RWPE2 (cell line): ENCODE measurements at regions not wholly inside any gene's neighbourhood (a gene's known extent, or its start where the extent isn't known, plus 50 kb on each side); places are given as distances from the start of the nearest gene placed in this dataset.
A peak's percentile ranks its signal among the peaks of the same experiment; 100 is the strongest.

Experiments
- ATAC-seq: fragments of 200-7000 bp; cut with Tn5 transposase; 3 replicates; pipeline ENCODE4 v1.9.1; 2021; ENCODE audit warnings: low read depth
- DNase-seq: peaks from one replicate; pipeline ENCODE4 v3.0.0-alpha.2; 2020; ENCODE audit warnings: low spot score
- H3K27ac ChIP-seq: fragments of 450-650 bp; 2 replicates; pipeline ENCODE4 v1.5.1; 2017; ENCODE audit warnings: mild to moderate bottlenecking; ENCODE audit not compliant: poor library complexity, severe bottlenecking
- H3K27me3 ChIP-seq: fragments of 250-450 bp; sonication (Bioruptor Pico); 2 replicates; pipeline ENCODE4 v1.5.1; 2021; ENCODE audit warnings: mild to moderate bottlenecking, moderate library complexity; ENCODE audit not compliant: insufficient read depth, poor library complexity, severe bottlenecking
- H3K36me3 ChIP-seq: fragments of 250-450 bp; sonication (Bioruptor Pico); 2 replicates; pipeline ENCODE4 v1.5.1; 2020; ENCODE audit warnings: low read depth, mild to moderate bottlenecking, moderate library complexity
- H3K4me1 ChIP-seq: fragments of 250-450 bp; sonication (Bioruptor Pico); 2 replicates; pipeline ENCODE4 v1.5.1; 2021; ENCODE audit warnings: mild to moderate bottlenecking, moderate library complexity; ENCODE audit not compliant: insufficient read depth, poor library complexity, severe bottlenecking
- H3K4me3 ChIP-seq: fragments of 250-450 bp; sonication (Bioruptor Pico); 2 replicates; pipeline ENCODE4 v1.5.1; 2021; ENCODE audit warnings: mild to moderate bottlenecking, moderate library complexity; ENCODE audit not compliant: severe bottlenecking
- H3K9me3 ChIP-seq: fragments of 250-450 bp; sonication (Bioruptor Pico); 2 replicates; pipeline ENCODE4 v1.5.1; 2021; ENCODE audit warnings: mild to moderate bottlenecking, moderate library complexity; ENCODE audit not compliant: severe bottlenecking
- TF ChIP-seq, protein P1 (sequence below): fragments of 450-650 bp; IDR thresholded peaks from one replicate; pipeline ENCODE4 v1.5.1; 2017; ENCODE audit warnings: mild to moderate bottlenecking, moderate library complexity; ENCODE audit not compliant: poor library complexity, severe bottlenecking

DNA sequence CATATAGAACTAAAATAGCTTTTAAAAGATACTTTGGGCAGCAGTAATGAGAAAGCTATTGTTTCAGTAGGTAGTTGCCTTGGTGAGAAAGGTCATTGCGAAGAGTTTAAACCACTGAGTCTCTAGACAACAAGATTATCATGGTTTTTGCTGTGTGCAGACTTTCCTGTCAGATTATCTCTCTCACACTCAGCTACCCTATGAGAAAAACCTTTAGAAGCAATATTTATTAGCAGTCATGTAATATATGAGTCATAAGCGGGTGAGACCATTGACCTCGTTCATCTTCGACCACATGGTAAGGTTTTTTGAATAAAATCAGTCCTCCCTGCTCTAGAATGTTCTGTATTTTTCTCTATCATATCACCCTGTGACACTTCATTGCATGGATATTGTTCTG lies 59.9 kb downstream of the GPR65 start:
- no peaks in the 10 kb centered on the region for H3K36me3 ChIP-seq

GRCh38 chr14:88069677-88070076 lies 64.7 kb downstream of the GPR65 start:
- TF ChIP-seq, protein P1, sequence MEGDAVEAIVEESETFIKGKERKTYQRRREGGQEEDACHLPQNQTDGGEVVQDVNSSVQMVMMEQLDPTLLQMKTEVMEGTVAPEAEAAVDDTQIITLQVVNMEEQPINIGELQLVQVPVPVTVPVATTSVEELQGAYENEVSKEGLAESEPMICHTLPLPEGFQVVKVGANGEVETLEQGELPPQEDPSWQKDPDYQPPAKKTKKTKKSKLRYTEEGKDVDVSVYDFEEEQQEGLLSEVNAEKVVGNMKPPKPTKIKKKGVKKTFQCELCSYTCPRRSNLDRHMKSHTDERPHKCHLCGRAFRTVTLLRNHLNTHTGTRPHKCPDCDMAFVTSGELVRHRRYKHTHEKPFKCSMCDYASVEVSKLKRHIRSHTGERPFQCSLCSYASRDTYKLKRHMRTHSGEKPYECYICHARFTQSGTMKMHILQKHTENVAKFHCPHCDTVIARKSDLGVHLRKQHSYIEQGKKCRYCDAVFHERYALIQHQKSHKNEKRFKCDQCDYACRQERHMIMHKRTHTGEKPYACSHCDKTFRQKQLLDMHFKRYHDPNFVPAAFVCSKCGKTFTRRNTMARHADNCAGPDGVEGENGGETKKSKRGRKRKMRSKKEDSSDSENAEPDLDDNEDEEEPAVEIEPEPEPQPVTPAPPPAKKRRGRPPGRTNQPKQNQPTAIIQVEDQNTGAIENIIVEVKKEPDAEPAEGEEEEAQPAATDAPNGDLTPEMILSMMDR, result no peak
- no peaks in the 10 kb centered on the region for H3K27me3 ChIP-seq
- H3K36me3 ChIP-seq, result no peaks in the 10 kb centered on the region
- ATAC-seq (no peak), DNase-seq (no peak)
- H3K9me3 ChIP-seq, result no peaks in the 10 kb centered on the region
- no peak overlapping the region for H3K4me3 ChIP-seq
- no peak overlapping the region for H3K27ac ChIP-seq
- H3K4me1 ChIP-seq, result no peaks in the 10 kb centered on the region

More for the DNA sequence above, 59.9 kb downstream of the GPR65 start:
- DNase-seq (no peak), ATAC-seq (no peak)
- Histone ChIP-seq H3K4me1 (no peaks in the 10 kb centered on the region), H3K4me3 (no peak overlapping the region), H3K27ac (no peak overlapping the region), H3K9me3 (no peaks in the 10 kb centered on the region), H3K27me3 (no peaks in the 10 kb centered on the region)
- TF ChIP-seq, protein P1, result no peak

DNA sequence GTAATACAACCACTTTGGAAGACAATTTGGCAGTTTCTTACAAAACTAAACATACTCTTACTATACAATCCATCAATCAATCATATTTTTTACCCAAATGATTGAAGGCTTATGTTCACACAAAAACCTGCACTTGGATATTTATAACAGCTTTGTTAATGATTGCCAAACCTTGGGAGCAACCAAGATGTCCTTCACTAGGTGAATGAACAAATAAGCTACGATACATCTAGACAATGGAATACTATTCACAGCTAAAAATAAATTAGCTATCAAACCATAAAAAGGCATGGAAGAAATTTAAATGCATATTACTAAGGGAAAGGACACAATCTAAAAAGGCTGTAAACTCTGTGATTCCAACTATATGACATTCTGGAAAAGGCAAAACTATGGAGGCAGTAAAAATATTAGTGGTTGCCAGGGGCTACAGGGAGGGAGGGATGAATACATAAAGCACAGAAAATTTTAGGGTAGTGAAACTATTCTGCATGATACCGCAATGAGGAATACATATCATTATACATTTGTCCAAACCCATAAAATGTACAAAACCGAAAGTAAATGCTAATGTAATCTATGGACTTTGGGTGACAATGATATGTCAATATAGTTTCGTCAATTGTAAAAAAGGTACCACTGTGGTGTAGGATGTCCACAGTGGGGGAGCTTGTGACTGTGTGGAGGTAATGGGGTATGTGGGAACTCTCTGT lies 70.5 kb downstream of the GPR65 start:
- Histone ChIP-seq H3K27me3 (no peaks in the 10 kb centered on the region), H3K9me3 (no peaks in the 10 kb centered on the region), H3K36me3 (no peaks in the 10 kb centered on the region), H3K4me3 (no peak overlapping the region), H3K4me1 (no peaks in the 10 kb centered on the region), H3K27ac (no peak overlapping the region)
- ATAC-seq (no peak), DNase-seq (no peak)
- TF ChIP-seq, protein P1, result no peak

DNA sequence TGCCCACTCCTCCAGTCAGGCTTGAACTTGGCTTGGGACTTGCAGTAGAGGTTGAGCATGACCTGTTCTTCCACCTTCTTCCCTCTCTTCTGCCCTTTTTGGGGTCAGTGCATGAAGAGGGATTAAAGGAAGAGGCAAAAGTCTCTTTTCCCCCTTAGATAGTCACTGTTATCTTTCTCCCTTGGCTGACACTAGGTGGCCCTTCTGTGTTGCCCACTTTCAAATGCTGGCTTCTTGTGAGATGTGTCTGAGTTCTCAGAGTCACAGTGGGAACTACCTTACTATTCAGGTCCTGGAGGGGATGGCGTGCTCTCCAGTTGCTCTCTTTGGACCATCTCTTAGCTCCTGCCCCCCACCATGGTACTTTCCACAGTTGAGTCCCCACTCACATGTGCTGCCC lies 73.6 kb downstream of the GPR65 start:
- no peak for DNase-seq
- H3K36me3 ChIP-seq, result no peaks in the 10 kb centered on the region
- H3K4me1 ChIP-seq, result no peaks in the 10 kb centered on the region
- H3K27ac ChIP-seq, result no peak overlapping the region
- no peak overlapping the region for H3K4me3 ChIP-seq
- TF ChIP-seq, protein P1, result no peak
- no peaks in the 10 kb centered on the region for H3K27me3 ChIP-seq
- peak; percentile 31; the same call in 1 of the 3 replicates for ATAC-seq
- H3K9me3 ChIP-seq, result no peaks in the 10 kb centered on the region

GRCh38 chr14:88079624-88080023 lies 74.7 kb downstream of the GPR65 start:
- no peaks in the 10 kb centered on the region for H3K9me3 ChIP-seq
- ATAC-seq (no peak), DNase-seq (no peak)
- H3K36me3 ChIP-seq, result no peaks in the 10 kb centered on the region
- no peak overlapping the region for H3K27ac ChIP-seq
- no peaks in the 10 kb centered on the region for H3K4me1 ChIP-seq
- peaks cover 4% of the 10 kb centered on the region for H3K27me3 ChIP-seq
- no peak overlapping the region for H3K4me3 ChIP-seq
- TF ChIP-seq, protein P1, result no peak
